ENCODE measurements at regions not wholly inside any gene's neighbourhood (a gene's known extent, or its start where the extent isn't known, plus 50 kb on each side); places are given as distances from the start of the nearest gene placed in this dataset.

DNA sequence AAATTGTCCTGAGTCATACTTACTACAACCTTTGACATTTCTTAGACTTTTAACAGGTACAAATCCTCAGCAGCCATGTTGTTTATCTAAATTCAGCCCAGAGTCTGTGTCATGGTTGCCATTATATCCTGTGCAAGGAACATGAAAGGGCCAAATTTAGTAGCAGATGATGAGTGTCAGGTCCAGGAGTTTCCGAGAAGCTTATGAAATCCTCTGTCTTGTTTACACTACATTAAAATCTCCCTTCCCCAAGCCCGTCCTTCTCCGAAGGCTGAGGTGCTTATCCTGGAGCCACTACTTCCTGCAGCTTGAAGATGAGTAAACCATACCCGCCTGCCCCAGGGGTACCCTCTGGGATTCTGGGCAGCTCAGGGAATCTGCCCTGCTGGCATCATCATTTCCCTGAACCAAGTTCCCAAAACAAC, 102.6 kb upstream of the SERP2 start:
- TF ChIP-seq, protein P1, sequence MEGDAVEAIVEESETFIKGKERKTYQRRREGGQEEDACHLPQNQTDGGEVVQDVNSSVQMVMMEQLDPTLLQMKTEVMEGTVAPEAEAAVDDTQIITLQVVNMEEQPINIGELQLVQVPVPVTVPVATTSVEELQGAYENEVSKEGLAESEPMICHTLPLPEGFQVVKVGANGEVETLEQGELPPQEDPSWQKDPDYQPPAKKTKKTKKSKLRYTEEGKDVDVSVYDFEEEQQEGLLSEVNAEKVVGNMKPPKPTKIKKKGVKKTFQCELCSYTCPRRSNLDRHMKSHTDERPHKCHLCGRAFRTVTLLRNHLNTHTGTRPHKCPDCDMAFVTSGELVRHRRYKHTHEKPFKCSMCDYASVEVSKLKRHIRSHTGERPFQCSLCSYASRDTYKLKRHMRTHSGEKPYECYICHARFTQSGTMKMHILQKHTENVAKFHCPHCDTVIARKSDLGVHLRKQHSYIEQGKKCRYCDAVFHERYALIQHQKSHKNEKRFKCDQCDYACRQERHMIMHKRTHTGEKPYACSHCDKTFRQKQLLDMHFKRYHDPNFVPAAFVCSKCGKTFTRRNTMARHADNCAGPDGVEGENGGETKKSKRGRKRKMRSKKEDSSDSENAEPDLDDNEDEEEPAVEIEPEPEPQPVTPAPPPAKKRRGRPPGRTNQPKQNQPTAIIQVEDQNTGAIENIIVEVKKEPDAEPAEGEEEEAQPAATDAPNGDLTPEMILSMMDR (IDR thresholded peaks at IDR 0.05; ENCODE audit: insufficient read depth, low read length, poor library complexity, severe bottlenecking), result no peak
- no peaks in the 10 kb centered on the region for H3K36me3 ChIP-seq (ENCODE audit: control insufficient read depth, insufficient read depth, low read length)
- H3K27me3 ChIP-seq (ENCODE audit: control insufficient read depth, insufficient read depth, low read length), result no peaks in the 10 kb centered on the region
- no peak overlapping the region for H3K4me3 ChIP-seq (ENCODE audit: low read depth, low read length)
- DNase-seq (ENCODE audit: low read depth), result no peak

DNA sequence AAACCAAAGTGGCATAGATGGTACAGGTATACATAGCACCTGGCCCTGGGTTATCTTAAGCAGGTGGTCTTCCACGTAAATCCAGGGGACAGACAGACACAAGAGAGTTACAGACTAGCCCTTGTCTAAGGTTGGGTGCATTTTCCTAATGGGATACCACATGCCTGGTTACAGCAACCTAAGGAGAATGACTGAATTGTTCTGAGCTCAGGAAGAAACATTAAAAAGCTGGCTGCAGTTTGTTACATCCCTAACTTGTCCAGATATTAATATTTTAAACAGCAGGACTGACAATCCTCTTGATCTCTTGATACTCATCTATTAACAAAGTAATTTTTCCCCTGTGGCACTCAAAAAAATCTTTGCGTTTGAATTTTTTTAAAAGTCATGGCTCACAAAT, 102.2 kb upstream of the SERP2 start:
- TF ChIP-seq, protein P1 (IDR thresholded peaks at IDR 0.05; ENCODE audit: insufficient read depth, low read length, poor library complexity, severe bottlenecking), result no peak
- Histone ChIP-seq H3K4me3 (ENCODE audit: low read depth, low read length) (no peak overlapping the region), H3K36me3 (ENCODE audit: control insufficient read depth, insufficient read depth, low read length) (no peaks in the 10 kb centered on the region), H3K27me3 (ENCODE audit: control insufficient read depth, insufficient read depth, low read length) (no peaks in the 10 kb centered on the region)
- no peak for DNase-seq (ENCODE audit: low read depth)

DNA sequence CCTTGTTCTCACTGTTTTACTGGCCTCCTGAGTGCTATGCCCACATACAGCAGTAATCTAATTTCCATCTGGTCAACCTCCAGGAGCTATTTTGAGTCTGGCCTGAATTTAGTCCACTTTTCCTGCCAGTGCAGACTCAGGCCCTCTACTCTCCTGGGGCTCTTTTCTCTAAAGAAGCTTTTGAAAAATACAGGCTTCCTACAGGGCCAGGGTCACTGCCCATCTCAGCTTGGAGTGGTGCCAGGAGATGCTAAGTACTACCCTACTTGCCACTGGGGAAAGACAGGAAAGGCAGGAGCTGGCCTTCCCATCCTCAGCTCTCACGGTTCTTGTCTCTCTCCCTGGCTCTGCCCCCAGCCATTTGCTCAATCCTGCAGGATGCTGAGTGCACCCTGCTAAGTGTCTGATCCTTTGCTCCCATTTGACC, 101.7 kb upstream of the SERP2 start:
- no peak for DNase-seq (ENCODE audit: low read depth)
- H3K36me3 ChIP-seq (ENCODE audit: control insufficient read depth, insufficient read depth, low read length), result no peaks in the 10 kb centered on the region
- no peaks in the 10 kb centered on the region for H3K27me3 ChIP-seq (ENCODE audit: control insufficient read depth, insufficient read depth, low read length)
- H3K4me3 ChIP-seq (ENCODE audit: low read depth, low read length), result no peak overlapping the region
- TF ChIP-seq, protein P1 (IDR thresholded peaks at IDR 0.05; ENCODE audit: insufficient read depth, low read length, poor library complexity, severe bottlenecking), result no peak

DNA sequence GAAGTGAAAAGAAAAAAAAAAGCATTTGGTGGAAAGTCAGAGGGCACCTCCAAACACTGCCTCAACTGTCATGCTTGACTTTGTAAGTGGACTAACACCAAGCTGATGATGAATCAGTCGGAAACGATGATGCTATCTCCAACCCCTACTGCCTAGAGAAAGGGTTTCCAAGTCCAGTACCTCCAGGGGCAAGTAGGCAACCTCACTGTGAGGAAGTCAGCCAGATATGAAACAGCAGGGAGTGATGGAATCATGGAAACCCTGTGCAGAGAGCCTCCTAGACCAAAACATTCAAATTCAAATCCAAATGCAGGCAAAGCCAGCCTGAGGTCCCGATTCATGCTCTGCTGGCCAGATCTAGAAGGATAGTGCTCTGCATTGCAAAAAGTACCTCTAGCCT, 100.9 kb upstream of the SERP2 start:
- TF ChIP-seq, protein P1 (IDR thresholded peaks at IDR 0.05; ENCODE audit: insufficient read depth, low read length, poor library complexity, severe bottlenecking), result no peak
- Histone ChIP-seq H3K36me3 (ENCODE audit: control insufficient read depth, insufficient read depth, low read length) (no peaks in the 10 kb centered on the region), H3K4me3 (ENCODE audit: low read depth, low read length) (no peak overlapping the region), H3K27me3 (ENCODE audit: control insufficient read depth, insufficient read depth, low read length) (no peaks in the 10 kb centered on the region)
- DNase-seq (ENCODE audit: low read depth), result no peak

DNA sequence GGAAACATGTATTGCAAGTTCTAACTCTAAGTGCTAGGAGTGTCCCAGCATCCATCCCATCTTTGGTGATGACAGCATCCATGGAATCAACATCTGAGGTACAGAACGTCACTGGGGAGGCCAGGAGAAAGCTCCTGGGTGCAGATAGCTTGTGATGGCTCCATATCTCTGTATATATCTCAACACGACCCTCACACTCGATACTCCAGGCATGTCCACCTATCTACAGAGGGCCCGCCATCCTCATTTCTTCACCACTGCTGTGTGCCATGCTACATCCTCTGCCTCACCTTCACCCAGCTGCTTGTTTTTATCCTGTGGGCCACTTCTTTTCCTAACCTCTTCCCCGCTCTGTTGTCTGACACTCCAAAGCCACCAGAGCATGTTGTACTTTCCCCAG, 100.4 kb upstream of the SERP2 start:
- H3K4me3 ChIP-seq (ENCODE audit: low read depth, low read length), result no peak overlapping the region
- DNase-seq (ENCODE audit: low read depth), result no peak
- TF ChIP-seq, protein P1 (IDR thresholded peaks at IDR 0.05; ENCODE audit: insufficient read depth, low read length, poor library complexity, severe bottlenecking), result no peak
- no peaks in the 10 kb centered on the region for H3K27me3 ChIP-seq (ENCODE audit: control insufficient read depth, insufficient read depth, low read length)
- no peaks in the 10 kb centered on the region for H3K36me3 ChIP-seq (ENCODE audit: control insufficient read depth, insufficient read depth, low read length)

DNA sequence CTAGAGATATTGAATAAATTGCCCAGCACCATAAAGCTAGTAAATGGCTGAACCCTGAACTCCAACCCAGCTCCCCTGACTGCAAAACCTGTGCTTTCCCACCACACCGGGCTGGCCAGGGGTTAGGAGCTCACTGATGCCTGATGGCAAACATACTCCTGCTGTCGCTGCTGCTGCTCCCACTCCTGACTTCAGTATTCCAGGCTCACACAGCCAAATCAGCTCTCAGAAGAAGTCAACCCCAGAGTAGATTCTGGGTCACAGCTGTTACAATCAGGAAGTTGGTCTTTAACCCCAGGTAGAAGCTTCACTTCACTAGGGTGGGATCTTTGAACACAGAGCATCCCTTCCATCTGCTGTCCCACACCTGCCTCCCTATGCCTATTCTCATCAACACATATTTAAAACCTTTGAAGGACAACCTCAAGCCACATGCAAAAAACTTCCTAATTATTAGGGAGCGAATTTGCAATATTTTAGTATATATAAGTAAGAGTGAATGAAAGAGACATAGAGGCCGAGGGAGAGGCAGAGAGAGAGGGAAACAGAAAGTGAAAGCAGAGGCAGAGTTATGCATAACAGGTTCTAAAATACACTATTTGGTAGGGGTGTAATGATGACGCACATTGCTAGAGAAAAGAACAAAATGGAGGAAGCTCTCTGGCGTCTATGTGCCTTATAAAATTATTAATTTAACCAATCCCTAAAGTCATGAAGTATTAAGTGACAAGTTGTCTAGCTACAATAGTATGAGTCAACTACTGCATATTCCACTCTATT, 99.4 kb upstream of the SERP2 start:
- H3K27me3 ChIP-seq (ENCODE audit: control insufficient read depth, insufficient read depth, low read length), result no peaks in the 10 kb centered on the region
- DNase-seq (ENCODE audit: low read depth), result no peak
- H3K36me3 ChIP-seq (ENCODE audit: control insufficient read depth, insufficient read depth, low read length), result no peaks in the 10 kb centered on the region
- TF ChIP-seq, protein P1 (IDR thresholded peaks at IDR 0.05; ENCODE audit: insufficient read depth, low read length, poor library complexity, severe bottlenecking), result no peak
- no peak overlapping the region for H3K4me3 ChIP-seq (ENCODE audit: low read depth, low read length)
